Nephron progenitor cell (in vitro differentiated cells): ENCODE measurements at regions not wholly inside any gene's neighbourhood (a gene's known extent, or its start where the extent isn't known, plus 50 kb on each side); places are given as distances from the start of the nearest gene placed in this dataset.

Source experiments
- DNase-seq: peaks from one replicate; pipeline ENCODE4 v3.0.0; 2021
- H3K27ac Mint-ChIP-seq: 2 replicates; pipeline ENCODE4 v1.8.0; 2021; ENCODE audit warnings: mild to moderate bottlenecking, moderate library complexity, mixed read lengths
- H3K27me3 Mint-ChIP-seq: 2 replicates; pipeline ENCODE4 v1.8.0; 2021; ENCODE audit warnings: mild to moderate bottlenecking, low read depth, mixed read lengths; ENCODE audit not compliant: poor library complexity
- H3K36me3 Mint-ChIP-seq: 2 replicates; pipeline ENCODE4 v1.8.0; 2021; ENCODE audit warnings: low read depth, mixed read lengths
- H3K4me1 Mint-ChIP-seq: 2 replicates; pipeline ENCODE4 v1.8.0; 2021; ENCODE audit warnings: mixed read lengths
- H3K4me3 Mint-ChIP-seq: 2 replicates; pipeline ENCODE4 v1.8.0; 2021; ENCODE audit warnings: mild to moderate bottlenecking, moderate library complexity, mixed read lengths
- H3K9me3 Mint-ChIP-seq: 2 replicates; pipeline ENCODE4 v1.8.0; 2021; ENCODE audit warnings: mild to moderate bottlenecking, moderate library complexity, mixed read lengths
- CTCF ChIP-seq: fragments of 200-600 bp; sonication (generic); IDR thresholded peaks from 2 replicates; pipeline ENCODE4 v1.5.0; 2021; ENCODE audit warnings: antibody characterized with exemption

- Mint-ChIP-seq H3K9me3 (peaks cover 10% of the 10 kb centered on the region), H3K4me3 (no peak overlapping the region), H3K36me3 (no peaks in the 10 kb centered on the region), H3K4me1 (peaks cover 35% of the 10 kb centered on the region), H3K27ac (no peak overlapping the region), H3K27me3 (peaks cover 16% of the 10 kb centered on the region)
- TF ChIP-seq CTCF: no peak
- DNase-seq: no peak
These were observed 234.1 kb upstream of the ID2 start for GRCh38 chr2:8447610-8448221.

GRCh38 chr2:8448824-8449556 is 232.9 kb upstream of the ID2 start:
- TF ChIP-seq CTCF: no peak
- Mint-ChIP-seq H3K4me3 (no peak overlapping the region), H3K4me1 (peaks cover 29% of the 10 kb centered on the region), H3K27me3 (peaks cover 17% of the 10 kb centered on the region), H3K36me3 (no peaks in the 10 kb centered on the region), H3K9me3 (peaks cover 10% of the 10 kb centered on the region), H3K27ac (no peak overlapping the region)
- DNase-seq: no peak

GRCh38 chr2:8451273-8451672 is 230.6 kb upstream of the ID2 start:
- Mint-ChIP-seq H3K4me1 (peaks cover 28% of the 10 kb centered on the region), H3K36me3 (no peaks in the 10 kb centered on the region), H3K27me3 (peaks cover 18% of the 10 kb centered on the region), H3K9me3 (peaks cover 10% of the 10 kb centered on the region), H3K27ac (no peak overlapping the region), H3K4me3 (no peak overlapping the region)
- no peak for DNase-seq
- no peak for TF ChIP-seq CTCF

- Mint-ChIP-seq H3K4me1 (peaks cover 28% of the 10 kb centered on the region), H3K27ac (no peak overlapping the region), H3K27me3 (peaks cover 19% of the 10 kb centered on the region), H3K9me3 (peaks cover 10% of the 10 kb centered on the region), H3K4me3 (no peak overlapping the region), H3K36me3 (no peaks in the 10 kb centered on the region)
- no peak for TF ChIP-seq CTCF
- no peak for DNase-seq
These were observed 229.6 kb upstream of the ID2 start for GRCh38 chr2:8452296-8452695.

GRCh38 chr2:8452979-8453903 is 228.6 kb upstream of the ID2 start:
- H3K4me1 Mint-ChIP-seq: peaks cover 37% of the 10 kb centered on the region
- H3K27me3 Mint-ChIP-seq: peaks cover 12% of the 10 kb centered on the region
- H3K27ac Mint-ChIP-seq: no peak overlapping the region
- no peak overlapping the region for H3K4me3 Mint-ChIP-seq
- no peak for DNase-seq
- H3K36me3 Mint-ChIP-seq: no peaks in the 10 kb centered on the region
- H3K9me3 Mint-ChIP-seq: peaks cover 10% of the 10 kb centered on the region
- no peak for TF ChIP-seq CTCF
